HG03064 (cell line): ENCODE measurements at regions not wholly inside any gene's neighbourhood (a gene's known extent, or its start where the extent isn't known, plus 50 kb on each side); places are given as distances from the start of the nearest gene placed in this dataset.

Experiments
- ATAC-seq: cut with Tn5 transposase; IDR thresholded peaks from one replicate; pipeline ENCODE4 v1.9.1; 2021; ENCODE audit warnings: low read depth; ENCODE audit not compliant: unreplicated experiment

GRCh38 chr2:161570424-161571050, 53.7 kb upstream of the SLC4A10 start:
- no peak for ATAC-seq

DNA sequence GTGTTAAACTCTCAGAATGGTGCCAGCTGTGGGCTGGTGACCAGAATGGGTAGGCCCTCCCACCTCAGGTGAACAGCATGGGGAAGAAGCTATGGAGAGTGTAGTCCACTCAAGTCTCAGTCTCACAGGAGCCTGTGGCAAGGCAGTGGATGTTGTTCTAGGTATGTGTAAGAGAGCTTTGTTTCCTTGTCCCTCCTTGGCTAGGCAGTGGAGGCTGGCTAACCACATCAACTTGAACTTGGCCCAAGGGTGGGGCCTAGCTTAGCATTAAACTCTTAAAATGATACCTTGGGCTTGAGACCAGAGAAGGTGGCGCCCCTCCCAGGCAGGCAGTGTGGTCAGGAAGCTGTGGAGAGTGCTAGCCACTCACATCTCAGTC, 53.2 kb upstream of the SLC4A10 start:
- no peak for ATAC-seq
